Vagina (tissue), 2 donors: ENCODE measurements at regions not wholly inside any gene's neighbourhood (a gene's known extent, or its start where the extent isn't known, plus 50 kb on each side); places are given as distances from the start of the nearest gene placed in this dataset.

ENCODE experiments used
- DNase-seq, 2 donors: peaks; one replicate each; pipeline ENCODE4 v3.0.0-alpha.2; 2017; ENCODE audit errors: extremely low spot score in 2 of 2
- H3K27ac ChIP-seq: fragments of 200-600 bp; sonication (generic); one replicate; pipeline ENCODE4 v1.5.1; 2019
- H3K27me3 ChIP-seq: fragments of 200-600 bp; sonication (generic); one replicate; pipeline ENCODE4 v1.5.1; 2019
- H3K36me3 ChIP-seq, 2 donors: fragments of 200-600 bp; sonication (generic); one replicate each; pipeline ENCODE4 v1.5.1; 2017 to 2019
- H3K4me1 ChIP-seq: fragments of 200-600 bp; sonication (generic); one replicate; pipeline ENCODE4 v1.5.1; 2019
- H3K4me3 ChIP-seq, 2 donors: fragments of 200-600 bp; sonication (generic); 1 replicate in 1 of 2; 2 replicates in 1 of 2; pipeline ENCODE4 v1.5.1; 2016 to 2019
- H3K9me3 ChIP-seq: fragments of 200-600 bp; sonication (generic); one replicate; pipeline ENCODE4 v1.5.1; 2019
- CTCF ChIP-seq, 3 experiments: fragments of 450-650 bp in 2 of 3; fragments of 200-600 bp in 1 of 3; sonication (generic) in 1 of 3; IDR thresholded peaks; one replicate each; pipeline ENCODE4 v1.5.1; 2017 to 2019; ENCODE audit warnings: antibody characterized with exemption in 3 of 3, mild to moderate bottlenecking in 2 of 3, moderate library complexity in 2 of 3
- POLR2A ChIP-seq, 2 donors: fragments of 450-650 bp; IDR thresholded peaks; one replicate each; pipeline ENCODE4 v1.6.1; 2017; ENCODE audit warnings: antibody characterized with exemption in 2 of 2, mild to moderate bottlenecking in 2 of 2, moderate library complexity in 2 of 2
- POLR2AphosphoS5 ChIP-seq, 2 donors: sonication (generic); formaldehyde crosslinking; IDR thresholded peaks; one replicate each; pipeline ENCODE4 v1.9.0; 2017; ENCODE audit warnings: antibody characterized with exemption in 2 of 2, mild to moderate bottlenecking in 2 of 2, low read depth in 1 of 2; ENCODE audit not compliant: insufficient read depth in 1 of 2
- intact Hi-C: fragments of 100-400 bp; cut with DNase I; formaldehyde crosslinking; loops from one replicate; pipeline ENCODE4 v1.15.1; 2023

GRCh38 chr9:1698991-1699390 lies 316.2 kb upstream of the SMARCA2 start:
- intact Hi-C loops, result no loop called here
- H3K9me3 ChIP-seq, result no peaks in the 10 kb centered on the region
- H3K4me1 ChIP-seq, result no peaks in the 10 kb centered on the region
- H3K36me3 ChIP-seq, result no peaks in the 10 kb centered on the region
- DNase-seq, result no peak
- H3K4me3 ChIP-seq, result no peak overlapping the region
- H3K27ac ChIP-seq, result no peak overlapping the region
- no peak for TF ChIP-seq POLR2A (IDR thresholded peaks at IDR 0.05)
- H3K27me3 ChIP-seq, result no peaks in the 10 kb centered on the region

DNA sequence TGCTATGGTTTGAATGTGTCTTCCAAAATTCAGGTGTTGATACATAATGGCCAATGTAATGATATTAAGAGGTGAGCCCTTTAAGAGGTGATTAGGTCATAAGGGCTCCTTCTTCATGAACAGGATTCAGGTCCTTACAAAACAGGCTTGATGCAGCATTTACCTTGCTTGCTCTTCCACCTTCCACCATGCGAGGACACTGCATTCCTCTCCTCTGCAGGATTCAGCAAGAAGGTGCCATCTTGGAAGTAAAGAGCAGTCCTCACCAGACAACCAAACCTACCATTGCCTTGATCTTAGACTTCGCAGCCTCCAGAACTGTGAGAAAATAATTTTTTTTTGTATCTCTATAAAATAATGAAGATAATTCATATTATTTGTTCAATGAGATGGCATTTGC lies 314.0 kb upstream of the SMARCA2 start:
- Histone ChIP-seq H3K4me1 (no peaks in the 10 kb centered on the region), H3K9me3 (no peaks in the 10 kb centered on the region), H3K27ac (no peak overlapping the region), H3K36me3 (no peaks in the 10 kb centered on the region), H3K27me3 (no peaks in the 10 kb centered on the region), H3K4me3 (no peak overlapping the region)
- TF ChIP-seq POLR2AphosphoS5 (IDR thresholded peaks at IDR 0.05; ENCODE audit: insufficient read depth in 1 of 2, low read depth in 1 of 2) (no peak), CTCF (IDR thresholded peaks at IDR 0.05) (no peak), POLR2A (IDR thresholded peaks at IDR 0.05) (no peak)
- intact Hi-C loops, result no loop called here
- DNase-seq, result no peak

DNA sequence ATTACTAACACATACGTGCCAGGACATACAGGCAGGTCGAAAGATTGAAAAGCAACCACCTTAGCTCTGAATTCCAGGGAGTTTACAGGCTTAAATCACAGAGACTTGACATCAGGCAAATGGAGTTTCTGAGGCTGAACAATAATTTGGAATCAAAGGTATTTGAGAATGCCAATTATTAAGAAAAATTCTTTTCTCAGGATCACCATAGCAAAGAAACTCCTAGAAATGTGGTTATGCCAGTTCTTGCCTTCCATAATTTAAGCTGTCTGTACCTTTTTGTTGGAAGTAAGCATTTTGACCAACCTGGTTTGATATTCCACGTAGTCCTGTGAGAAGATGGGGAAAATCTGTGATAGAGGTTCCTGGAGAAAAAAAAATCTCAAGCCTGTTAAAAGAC lies 312.4 kb upstream of the SMARCA2 start:
- H3K27me3 ChIP-seq, result no peaks in the 10 kb centered on the region
- no peaks in the 10 kb centered on the region for H3K4me1 ChIP-seq
- no peak overlapping the region for H3K4me3 ChIP-seq
- intact Hi-C loops, result no loop called here
- TF ChIP-seq POLR2AphosphoS5 (IDR thresholded peaks at IDR 0.05; ENCODE audit: insufficient read depth in 1 of 2, low read depth in 1 of 2), result no peak
- TF ChIP-seq POLR2A (IDR thresholded peaks at IDR 0.05), result no peak
- no peak for TF ChIP-seq CTCF (IDR thresholded peaks at IDR 0.05)
- H3K36me3 ChIP-seq, result no peaks in the 10 kb centered on the region
- H3K27ac ChIP-seq, result no peak overlapping the region
- DNase-seq, result no peak
- H3K9me3 ChIP-seq, result no peaks in the 10 kb centered on the region

DNA sequence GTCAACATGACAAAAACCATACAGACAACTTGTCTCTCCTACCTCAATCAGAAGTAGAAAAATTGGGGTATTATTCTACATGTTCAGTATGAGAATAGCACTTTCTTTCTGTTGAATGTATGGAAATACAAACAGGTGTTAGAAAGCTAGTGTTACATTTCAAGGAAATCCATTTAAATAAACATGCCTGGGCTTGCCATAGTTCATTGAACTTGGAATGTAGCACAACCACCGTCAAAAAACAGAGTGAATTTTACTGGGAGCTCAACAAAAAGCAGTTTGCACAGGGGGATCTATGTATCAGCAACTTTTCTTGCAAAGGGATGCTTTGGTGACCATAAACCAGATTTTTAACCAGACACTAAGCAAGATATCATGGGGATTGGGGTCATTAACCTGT lies 307.9 kb upstream of the SMARCA2 start:
- TF ChIP-seq POLR2AphosphoS5 (IDR thresholded peaks at IDR 0.05; ENCODE audit: insufficient read depth in 1 of 2, low read depth in 1 of 2) (no peak), CTCF (IDR thresholded peaks at IDR 0.05) (no peak)
- Histone ChIP-seq H3K36me3 (no peaks in the 10 kb centered on the region), H3K27ac (no peak overlapping the region), H3K9me3 (no peaks in the 10 kb centered on the region), H3K27me3 (no peaks in the 10 kb centered on the region), H3K4me1 (no peaks in the 10 kb centered on the region), H3K4me3 (no peak overlapping the region)
- no peak for DNase-seq
- intact Hi-C loops, result no loop called here

DNA sequence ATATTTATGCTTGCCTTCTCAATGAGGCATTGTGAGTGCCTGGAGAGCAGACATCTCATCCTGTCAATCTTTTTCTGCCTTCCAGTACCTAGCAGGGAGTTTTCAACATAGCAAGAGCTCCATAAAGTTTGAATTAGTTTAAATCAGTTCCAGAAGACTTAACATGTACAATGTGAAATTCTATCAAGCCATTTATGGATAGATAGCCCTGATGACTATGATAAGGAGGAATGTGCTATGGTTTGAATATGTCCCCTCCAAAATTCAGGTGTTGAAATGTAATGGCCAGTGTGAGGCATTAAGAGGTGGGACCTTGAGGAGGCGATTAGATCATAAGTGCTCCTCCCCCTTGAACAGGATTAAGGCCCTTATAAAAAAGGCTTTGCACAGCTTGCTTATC lies 306.9 kb upstream of the SMARCA2 start:
- Histone ChIP-seq H3K4me3 (no peak overlapping the region), H3K9me3 (no peaks in the 10 kb centered on the region), H3K27ac (no peak overlapping the region), H3K4me1 (no peaks in the 10 kb centered on the region), H3K27me3 (no peaks in the 10 kb centered on the region), H3K36me3 (no peaks in the 10 kb centered on the region)
- intact Hi-C loops, result no loop called here
- TF ChIP-seq CTCF (IDR thresholded peaks at IDR 0.05) (no peak), POLR2AphosphoS5 (IDR thresholded peaks at IDR 0.05; ENCODE audit: insufficient read depth in 1 of 2, low read depth in 1 of 2) (no peak), POLR2A (IDR thresholded peaks at IDR 0.05) (no peak)
- no peak for DNase-seq

- Histone ChIP-seq H3K4me1 (no peaks in the 10 kb centered on the region), H3K4me3 (no peak overlapping the region), H3K9me3 (no peaks in the 10 kb centered on the region), H3K27me3 (no peaks in the 10 kb centered on the region), H3K27ac (no peak overlapping the region), H3K36me3 (no peaks in the 10 kb centered on the region)
- DNase-seq, result no peak
- TF ChIP-seq CTCF (IDR thresholded peaks at IDR 0.05) (no peak), POLR2AphosphoS5 (IDR thresholded peaks at IDR 0.05; ENCODE audit: insufficient read depth in 1 of 2, low read depth in 1 of 2) (no peak), POLR2A (IDR thresholded peaks at IDR 0.05) (no peak)
- intact Hi-C loops, result no loop called here
Measured at GRCh38 chr9:1709347-1709746, 305.8 kb upstream of the SMARCA2 start.
